Uterus (tissue), 2 donors: ENCODE measurements at regions not wholly inside any gene's neighbourhood (a gene's known extent, or its start where the extent isn't known, plus 50 kb on each side); places are given as distances from the start of the nearest gene placed in this dataset.

Experiments
- POLR2A ChIP-seq, 2 donors: fragments of 450-650 bp; IDR thresholded peaks; one replicate each; pipeline ENCODE4 v1.6.1; 2016; ENCODE audit warnings: antibody characterized with exemption in 2 of 2, mild to moderate bottlenecking in 1 of 2, moderate library complexity in 1 of 2
- TF ChIP-seq, protein P1 (sequence below), 4 experiments: fragments of 200-600 bp in 2 of 4; fragments of 450-650 bp in 2 of 4; sonication (generic) in 2 of 4; IDR thresholded peaks; one replicate each; pipeline ENCODE4 v1.5.1; 2016 to 2019; ENCODE audit warnings: antibody characterized with exemption in 4 of 4, mild to moderate bottlenecking in 2 of 4, moderate library complexity in 1 of 4

DNA sequence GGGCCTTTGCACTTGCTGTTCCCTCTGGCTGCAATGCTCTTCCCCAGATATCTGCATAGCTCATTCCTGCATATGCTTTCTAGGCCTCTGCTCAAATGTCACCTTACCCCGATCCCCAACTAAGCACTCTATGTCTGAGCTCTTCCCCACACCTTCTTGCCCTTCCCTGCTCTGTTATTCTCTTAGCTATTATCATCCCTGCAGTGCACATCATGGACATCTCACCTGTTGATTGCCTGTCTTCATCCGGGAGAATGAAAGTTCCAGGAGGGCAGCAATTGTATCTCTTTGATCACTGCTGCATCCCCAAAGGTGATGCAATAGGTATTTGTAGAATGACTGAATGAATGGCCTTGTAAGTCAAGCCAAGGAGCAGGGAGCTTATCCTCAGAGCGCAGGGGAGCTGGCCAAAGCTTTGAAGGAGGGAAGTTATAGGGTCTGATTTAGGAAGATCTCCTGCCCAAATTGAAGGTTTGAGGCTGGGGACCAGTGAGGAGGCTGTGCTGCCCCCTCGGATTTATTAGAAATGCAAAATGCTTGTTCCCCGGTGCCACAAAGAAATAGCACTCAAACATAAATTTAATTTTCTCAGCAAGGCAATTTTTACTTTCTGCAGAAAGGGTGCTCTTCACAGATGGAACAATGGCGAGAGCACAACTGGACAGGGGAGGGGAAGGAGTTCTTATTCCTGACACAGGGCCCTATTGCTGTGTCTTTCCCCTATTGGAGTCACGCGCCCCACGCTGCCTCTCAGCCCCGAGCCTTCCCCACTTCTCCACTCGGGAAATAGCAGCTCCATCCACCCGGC lies 631.1 kb downstream of the MATN1 start:
- TF ChIP-seq, protein P1, sequence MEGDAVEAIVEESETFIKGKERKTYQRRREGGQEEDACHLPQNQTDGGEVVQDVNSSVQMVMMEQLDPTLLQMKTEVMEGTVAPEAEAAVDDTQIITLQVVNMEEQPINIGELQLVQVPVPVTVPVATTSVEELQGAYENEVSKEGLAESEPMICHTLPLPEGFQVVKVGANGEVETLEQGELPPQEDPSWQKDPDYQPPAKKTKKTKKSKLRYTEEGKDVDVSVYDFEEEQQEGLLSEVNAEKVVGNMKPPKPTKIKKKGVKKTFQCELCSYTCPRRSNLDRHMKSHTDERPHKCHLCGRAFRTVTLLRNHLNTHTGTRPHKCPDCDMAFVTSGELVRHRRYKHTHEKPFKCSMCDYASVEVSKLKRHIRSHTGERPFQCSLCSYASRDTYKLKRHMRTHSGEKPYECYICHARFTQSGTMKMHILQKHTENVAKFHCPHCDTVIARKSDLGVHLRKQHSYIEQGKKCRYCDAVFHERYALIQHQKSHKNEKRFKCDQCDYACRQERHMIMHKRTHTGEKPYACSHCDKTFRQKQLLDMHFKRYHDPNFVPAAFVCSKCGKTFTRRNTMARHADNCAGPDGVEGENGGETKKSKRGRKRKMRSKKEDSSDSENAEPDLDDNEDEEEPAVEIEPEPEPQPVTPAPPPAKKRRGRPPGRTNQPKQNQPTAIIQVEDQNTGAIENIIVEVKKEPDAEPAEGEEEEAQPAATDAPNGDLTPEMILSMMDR (IDR thresholded peaks at IDR 0.05) = no peak
- TF ChIP-seq POLR2A (IDR thresholded peaks at IDR 0.05) = no peak
